Fibroblast of pulmonary artery (primary cell): ENCODE measurements at regions not wholly inside any gene's neighbourhood (a gene's known extent, or its start where the extent isn't known, plus 50 kb on each side); places are given as distances from the start of the nearest gene placed in this dataset.

Experiments used
- DNase-seq: peaks from one replicate; pipeline ENCODE4 v3.0.0-alpha.2; 2010; ENCODE audit warnings: low read depth
- H3K4me3 ChIP-seq: replicated peaks from 2 replicates; pipeline ENCODE4 v1.5.1; 2011; ENCODE audit warnings: low read depth, mild to moderate bottlenecking, control low read depth, low read length, moderate library complexity
- TF ChIP-seq, protein P1 (sequence below): IDR thresholded peaks from 2 replicates; pipeline ENCODE4 v1.5.1; 2011; ENCODE audit warnings: mild to moderate bottlenecking, control low read depth, low read length, inconsistent platforms; ENCODE audit errors: missing control alignments

GRCh38 chr14:86091811-86092210, 561.9 kb downstream of the FLRT2 start:
- TF ChIP-seq, protein P1, sequence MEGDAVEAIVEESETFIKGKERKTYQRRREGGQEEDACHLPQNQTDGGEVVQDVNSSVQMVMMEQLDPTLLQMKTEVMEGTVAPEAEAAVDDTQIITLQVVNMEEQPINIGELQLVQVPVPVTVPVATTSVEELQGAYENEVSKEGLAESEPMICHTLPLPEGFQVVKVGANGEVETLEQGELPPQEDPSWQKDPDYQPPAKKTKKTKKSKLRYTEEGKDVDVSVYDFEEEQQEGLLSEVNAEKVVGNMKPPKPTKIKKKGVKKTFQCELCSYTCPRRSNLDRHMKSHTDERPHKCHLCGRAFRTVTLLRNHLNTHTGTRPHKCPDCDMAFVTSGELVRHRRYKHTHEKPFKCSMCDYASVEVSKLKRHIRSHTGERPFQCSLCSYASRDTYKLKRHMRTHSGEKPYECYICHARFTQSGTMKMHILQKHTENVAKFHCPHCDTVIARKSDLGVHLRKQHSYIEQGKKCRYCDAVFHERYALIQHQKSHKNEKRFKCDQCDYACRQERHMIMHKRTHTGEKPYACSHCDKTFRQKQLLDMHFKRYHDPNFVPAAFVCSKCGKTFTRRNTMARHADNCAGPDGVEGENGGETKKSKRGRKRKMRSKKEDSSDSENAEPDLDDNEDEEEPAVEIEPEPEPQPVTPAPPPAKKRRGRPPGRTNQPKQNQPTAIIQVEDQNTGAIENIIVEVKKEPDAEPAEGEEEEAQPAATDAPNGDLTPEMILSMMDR = no peak
- no peak overlapping the region for H3K4me3 ChIP-seq
- DNase-seq = no peak

GRCh38 chr14:86088156-86088555, 558.2 kb downstream of the FLRT2 start:
- DNase-seq = no peak

DNA sequence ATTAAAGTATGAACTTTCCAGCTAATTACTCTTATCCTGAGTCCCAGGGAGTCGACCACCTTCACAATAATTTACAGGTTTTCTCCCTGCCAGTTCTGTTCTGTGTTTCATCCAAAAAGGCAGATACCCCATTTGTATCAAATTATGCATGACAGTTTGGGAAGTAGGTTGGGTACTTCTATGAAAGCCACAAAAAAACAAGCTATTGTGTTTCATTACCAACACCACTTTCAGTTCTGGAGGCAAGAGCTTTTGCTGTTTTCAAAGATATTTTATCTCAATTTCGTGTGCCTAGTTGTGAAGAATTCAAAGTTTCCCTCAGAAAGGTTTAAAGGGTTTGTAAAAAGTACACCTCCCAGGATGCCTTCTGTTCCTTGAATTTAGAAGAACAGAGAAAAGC, 557.4 kb downstream of the FLRT2 start:
- TF ChIP-seq, protein P1 = no peak
- no peak overlapping the region for H3K4me3 ChIP-seq
- DNase-seq = no peak

More at GRCh38 chr14:86088156-86088555, 558.2 kb downstream of the FLRT2 start:
- H3K4me3 ChIP-seq = no peak overlapping the region
- TF ChIP-seq, protein P1 = no peak

DNA sequence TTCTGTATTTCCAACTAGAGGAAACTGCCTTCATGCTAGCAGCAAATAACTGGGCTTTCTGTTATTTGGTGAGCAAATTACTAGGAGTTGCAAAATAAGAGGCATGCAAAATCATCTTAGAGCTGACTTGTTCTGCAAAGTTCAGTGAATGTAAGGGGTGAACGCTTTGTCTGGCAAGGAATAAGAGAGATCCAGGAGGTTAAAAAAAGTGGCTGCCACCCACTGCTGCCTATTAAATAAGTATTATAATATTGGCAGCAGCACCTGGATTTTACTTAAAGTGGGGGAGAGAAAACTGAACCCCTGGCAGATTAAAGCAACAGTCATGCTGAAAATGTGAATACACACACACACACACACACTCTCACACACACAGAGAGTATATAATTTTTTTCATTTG, 557.0 kb downstream of the FLRT2 start:
- TF ChIP-seq, protein P1 = no peak
- DNase-seq = no peak
- H3K4me3 ChIP-seq = no peak overlapping the region

GRCh38 chr14:86084097-86084496, 554.2 kb downstream of the FLRT2 start:
- no peak for DNase-seq
- TF ChIP-seq, protein P1 = no peak

GRCh38 chr14:86083616-86084015, 553.7 kb downstream of the FLRT2 start:
- H3K4me3 ChIP-seq = no peak overlapping the region
- TF ChIP-seq, protein P1 = no peak
- no peak for DNase-seq

More at GRCh38 chr14:86084097-86084496, 554.2 kb downstream of the FLRT2 start:
- H3K4me3 ChIP-seq = no peak overlapping the region

DNA sequence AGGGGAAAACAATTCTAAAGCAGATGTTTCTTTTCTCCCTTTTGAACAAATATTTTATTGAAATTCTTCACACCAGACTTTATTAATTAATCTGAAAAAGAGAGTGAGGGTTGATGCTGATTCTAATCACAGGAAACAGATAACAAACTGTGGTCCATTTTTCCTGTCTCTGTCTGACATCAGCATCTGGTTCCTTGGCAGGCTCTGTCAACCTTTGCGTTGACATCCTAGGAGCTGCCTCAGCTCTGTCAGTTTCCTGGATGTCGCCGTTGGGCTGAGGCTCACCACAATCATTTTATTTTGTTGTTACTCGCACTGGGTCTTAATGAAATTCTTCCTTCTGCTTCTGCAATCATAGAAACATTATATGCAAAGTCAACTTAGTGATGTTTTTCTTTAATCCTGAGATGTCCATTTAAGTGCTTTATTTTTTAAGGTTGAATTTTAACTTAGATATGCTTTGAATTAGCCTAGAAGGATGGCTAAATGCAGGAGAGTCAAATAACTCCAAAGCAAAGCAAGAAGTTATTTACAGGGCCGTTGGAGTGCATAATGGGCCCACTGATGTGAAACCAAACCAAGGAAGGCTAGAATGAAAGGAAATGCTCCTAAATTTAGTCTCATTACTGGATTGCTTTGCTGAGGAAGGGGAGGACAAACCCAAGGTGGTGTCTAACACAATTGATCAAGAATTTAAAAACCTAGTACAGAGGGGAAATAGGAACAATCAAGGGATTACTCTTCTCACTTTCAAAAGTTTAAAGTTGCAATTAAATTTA, 542.4 kb downstream of the FLRT2 start:
- no peak for DNase-seq
- TF ChIP-seq, protein P1 = no peak
- no peak overlapping the region for H3K4me3 ChIP-seq
